ENCODE measurements at regions not wholly inside any gene's neighbourhood (a gene's known extent, or its start where the extent isn't known, plus 50 kb on each side); places are given as distances from the start of the nearest gene placed in this dataset.
"Not testable (repeated sequence)": the region's sequence is repeated elsewhere in the genome, so short reads cannot be mapped to it uniquely, and the experiment has no call there.

DNA sequence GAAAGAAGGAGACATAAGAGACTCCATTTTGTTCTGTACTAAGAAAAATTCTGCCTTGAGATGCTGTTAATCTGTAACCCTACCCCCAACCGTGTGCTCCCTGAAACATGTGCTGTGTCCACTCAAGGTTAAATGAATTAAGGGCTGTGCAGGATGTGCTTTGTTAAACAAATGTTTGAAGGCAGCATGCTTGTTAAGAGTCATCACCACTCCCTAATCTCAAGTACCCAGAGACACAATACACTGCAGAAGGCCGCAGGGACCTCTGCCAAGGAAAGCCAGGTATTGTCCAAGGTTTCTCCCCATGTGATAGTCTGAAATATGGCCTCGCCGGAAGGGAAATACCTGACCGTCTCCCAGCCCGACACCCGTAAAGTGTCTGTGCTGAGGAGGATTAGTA is 152.4 kb upstream of the NOTCH2NLA start:
- TF ChIP-seq, protein P1, sequence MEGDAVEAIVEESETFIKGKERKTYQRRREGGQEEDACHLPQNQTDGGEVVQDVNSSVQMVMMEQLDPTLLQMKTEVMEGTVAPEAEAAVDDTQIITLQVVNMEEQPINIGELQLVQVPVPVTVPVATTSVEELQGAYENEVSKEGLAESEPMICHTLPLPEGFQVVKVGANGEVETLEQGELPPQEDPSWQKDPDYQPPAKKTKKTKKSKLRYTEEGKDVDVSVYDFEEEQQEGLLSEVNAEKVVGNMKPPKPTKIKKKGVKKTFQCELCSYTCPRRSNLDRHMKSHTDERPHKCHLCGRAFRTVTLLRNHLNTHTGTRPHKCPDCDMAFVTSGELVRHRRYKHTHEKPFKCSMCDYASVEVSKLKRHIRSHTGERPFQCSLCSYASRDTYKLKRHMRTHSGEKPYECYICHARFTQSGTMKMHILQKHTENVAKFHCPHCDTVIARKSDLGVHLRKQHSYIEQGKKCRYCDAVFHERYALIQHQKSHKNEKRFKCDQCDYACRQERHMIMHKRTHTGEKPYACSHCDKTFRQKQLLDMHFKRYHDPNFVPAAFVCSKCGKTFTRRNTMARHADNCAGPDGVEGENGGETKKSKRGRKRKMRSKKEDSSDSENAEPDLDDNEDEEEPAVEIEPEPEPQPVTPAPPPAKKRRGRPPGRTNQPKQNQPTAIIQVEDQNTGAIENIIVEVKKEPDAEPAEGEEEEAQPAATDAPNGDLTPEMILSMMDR (IDR thresholded peaks at IDR 0.05; ENCODE audit: insufficient read depth, low read length, poor library complexity, severe bottlenecking), result not testable (repeated sequence)
- not testable (repeated sequence) for TF ChIP-seq EZH2phosphoT487 (conservative IDR thresholded peaks at IDR 0.05; ENCODE audit: low read length)

Measured in SU-DHL-6 (cell line).